NCI-H526 treated with DMSO at 0.1 percent for 48 hours (cell line): ENCODE measurements at regions not wholly inside any gene's neighbourhood (a gene's known extent, or its start where the extent isn't known, plus 50 kb on each side); places are given as distances from the start of the nearest gene placed in this dataset.

Experiments used
- DNase-seq: peaks from one replicate; lab custom pipeline; 2025; lab: John Stamatoyannopoulos, UW

GRCh38 chr9:13648068-13648467 is 368.6 kb upstream of the MPDZ start:
- no peak for DNase-seq

DNA sequence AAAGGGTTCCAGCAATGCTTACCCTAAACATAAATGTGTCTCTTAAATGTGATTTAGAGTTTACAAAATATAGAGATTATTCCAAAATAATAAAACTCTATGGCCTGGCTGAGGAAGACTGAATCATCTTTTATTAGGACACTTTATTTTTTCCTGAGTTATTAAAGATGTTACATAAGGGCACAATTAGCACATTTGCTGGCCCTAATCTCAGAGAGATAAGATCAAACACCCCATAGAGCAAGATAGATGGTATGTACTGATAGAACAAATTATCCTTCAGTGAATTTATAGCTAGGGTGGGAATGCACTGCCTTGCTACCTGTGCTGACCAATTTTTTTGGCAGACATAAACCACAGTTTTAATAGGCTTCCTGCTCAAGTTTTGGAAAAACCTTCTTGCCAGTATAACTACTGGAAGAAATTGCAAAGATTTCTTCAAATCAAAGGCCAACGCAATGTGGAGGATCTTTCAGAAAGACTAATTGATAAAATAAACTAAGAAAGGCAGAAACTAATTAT is 367.1 kb upstream of the MPDZ start:
- no peak for DNase-seq

DNA sequence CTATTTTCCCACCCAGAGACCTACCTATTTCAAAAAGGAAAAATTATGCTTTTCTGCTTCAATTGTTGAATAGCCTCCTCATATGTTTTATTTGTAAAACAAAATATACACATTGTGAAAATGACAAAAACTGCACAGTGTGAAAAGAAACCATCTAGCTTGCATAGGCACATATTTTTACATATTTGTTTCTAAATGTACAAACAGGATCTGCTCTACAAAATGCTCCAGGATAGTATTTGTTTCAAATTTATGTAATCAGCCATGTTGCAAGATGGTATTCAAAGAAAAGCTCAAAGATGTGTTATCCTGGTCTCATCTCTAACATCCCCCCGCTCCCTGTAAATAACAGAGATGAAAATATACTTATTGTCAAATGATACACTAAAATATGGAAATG is 366.1 kb upstream of the MPDZ start:
- no peak for DNase-seq

GRCh38 chr9:13644675-13645074 is 365.2 kb upstream of the MPDZ start:
- no peak for DNase-seq

DNA sequence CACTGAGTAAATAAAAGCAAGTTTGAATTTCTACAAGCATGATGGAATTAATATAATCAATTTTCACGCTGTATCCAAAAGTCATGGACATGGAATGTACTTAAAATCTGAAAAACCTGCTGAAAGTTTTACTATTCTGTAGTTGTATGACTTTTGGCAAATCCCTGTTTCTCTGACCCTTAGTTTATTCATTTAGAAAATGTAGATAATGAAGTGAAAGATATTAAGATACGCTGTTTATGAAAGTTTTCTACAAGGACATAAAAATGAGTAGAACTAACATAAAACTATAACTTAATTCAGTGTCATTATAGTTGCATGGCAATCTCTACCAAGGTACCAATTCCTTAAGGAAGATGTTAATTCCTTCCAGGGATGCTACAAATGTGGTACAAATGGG is 363.2 kb upstream of the MPDZ start:
- no peak for DNase-seq

- no peak for DNase-seq
Observed at GRCh38 chr9:13629067-13629466, 349.6 kb upstream of the MPDZ start.

- no peak for DNase-seq
Observed at GRCh38 chr9:13628526-13628925, 349.0 kb upstream of the MPDZ start.

DNA sequence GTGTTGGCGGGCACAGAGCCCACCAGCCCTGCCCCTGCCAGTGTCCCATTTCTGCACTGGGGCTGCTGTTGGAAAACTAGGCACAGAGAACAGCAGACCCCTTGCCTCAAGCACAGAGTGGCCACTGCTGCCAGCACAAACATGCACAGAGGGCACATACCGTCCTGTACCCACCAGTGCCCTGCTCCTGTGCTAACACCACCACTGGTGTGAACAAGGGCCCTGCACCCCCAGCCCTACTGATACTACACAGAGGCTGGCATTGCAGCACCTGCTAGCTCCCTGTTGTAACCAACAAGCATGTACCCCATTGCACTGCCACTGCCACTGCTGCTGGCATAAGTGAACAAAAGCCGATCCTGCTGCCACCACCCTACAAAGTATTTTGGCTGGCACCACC is 348.0 kb upstream of the MPDZ start:
- no peak for DNase-seq

DNA sequence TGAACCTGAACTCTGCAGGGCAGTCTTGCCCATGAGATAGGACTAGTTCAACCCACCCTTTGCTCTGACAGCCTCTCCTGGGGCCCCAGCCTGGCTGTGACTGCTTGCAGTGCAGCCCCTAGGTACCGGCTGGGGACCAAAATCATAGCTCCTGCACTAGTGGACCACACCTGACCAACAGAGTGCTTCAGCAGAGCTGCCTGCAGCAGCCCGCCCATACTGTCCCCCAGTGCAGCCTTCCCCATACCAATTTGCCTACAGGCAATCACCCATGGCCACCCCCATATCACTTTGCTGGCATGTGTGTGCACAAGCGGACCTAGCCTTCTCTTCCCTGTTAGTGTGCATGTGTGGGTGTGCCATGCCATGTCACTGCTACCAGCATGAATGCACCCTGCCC is 347.6 kb upstream of the MPDZ start:
- DNase-seq = no peak

- DNase-seq = no peak
Observed at GRCh38 chr9:13626601-13627000, 347.1 kb upstream of the MPDZ start.

- DNase-seq = no peak
Observed at GRCh38 chr9:13621872-13622564, 342.5 kb upstream of the MPDZ start.

DNA sequence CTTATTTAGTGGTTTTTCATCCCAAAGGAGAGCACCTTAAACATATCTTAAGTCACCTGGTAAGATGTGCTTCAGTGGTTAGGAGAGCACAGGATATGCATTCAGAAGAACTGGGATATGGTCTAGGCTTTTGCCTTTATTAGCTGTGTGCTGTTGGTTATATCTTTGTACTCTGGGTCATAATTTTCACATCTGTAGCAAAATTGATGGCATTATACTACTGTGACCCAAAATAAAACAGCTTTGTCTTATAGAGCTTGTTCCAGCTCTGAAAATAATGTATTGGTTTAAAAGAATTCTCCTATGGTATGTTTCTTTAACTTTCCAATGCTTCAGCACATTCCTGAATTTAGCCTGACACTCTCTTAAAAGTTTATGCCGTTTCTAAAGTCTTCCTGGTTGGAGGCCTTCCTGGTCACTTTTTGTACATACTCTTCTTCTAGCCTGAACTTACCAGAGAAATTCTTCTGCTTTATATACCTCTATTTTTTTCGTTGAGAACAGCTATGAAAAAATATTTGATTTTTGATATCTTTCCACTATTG is 337.1 kb upstream of the MPDZ start:
- no peak for DNase-seq

GRCh38 chr9:13615660-13616490 is 336.4 kb upstream of the MPDZ start:
- no peak for DNase-seq

DNA sequence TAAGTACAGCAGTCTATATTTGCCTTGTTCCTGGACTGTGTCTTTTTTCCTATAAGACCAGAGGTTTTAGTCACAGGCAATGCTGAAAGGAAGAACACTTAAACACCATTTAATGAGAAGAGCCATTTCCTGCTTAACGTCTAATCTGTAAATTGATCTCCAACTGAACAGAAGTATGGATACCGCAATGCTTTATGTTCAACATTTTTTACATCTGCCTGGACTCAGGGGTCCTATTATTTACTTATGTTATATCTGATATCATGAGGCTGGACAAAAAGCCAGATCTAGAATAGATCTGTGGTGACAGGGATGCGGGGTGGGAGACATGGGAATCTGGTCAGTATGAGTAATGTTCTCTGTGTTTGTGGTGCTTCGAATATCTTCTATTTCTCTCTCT is 334.6 kb upstream of the MPDZ start:
- DNase-seq = no peak

DNA sequence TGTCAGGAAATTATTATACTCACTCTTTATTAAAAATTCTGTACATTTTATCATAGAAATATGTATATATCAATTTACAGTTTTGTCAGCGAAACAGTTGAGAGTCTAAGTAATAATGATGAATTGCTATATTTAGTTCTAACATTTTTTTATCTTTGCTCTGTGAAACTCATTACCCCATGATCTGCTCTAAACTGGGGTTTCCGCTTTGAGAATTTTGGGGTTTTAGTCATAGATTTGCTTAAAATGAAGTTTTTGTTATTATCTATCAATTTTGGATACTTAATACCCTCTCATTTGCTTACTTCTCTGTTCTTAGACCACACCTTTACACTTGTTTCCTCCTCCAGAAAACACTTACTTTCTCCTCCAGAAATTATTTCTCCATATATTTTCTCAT is 333.8 kb upstream of the MPDZ start:
- no peak for DNase-seq

DNA sequence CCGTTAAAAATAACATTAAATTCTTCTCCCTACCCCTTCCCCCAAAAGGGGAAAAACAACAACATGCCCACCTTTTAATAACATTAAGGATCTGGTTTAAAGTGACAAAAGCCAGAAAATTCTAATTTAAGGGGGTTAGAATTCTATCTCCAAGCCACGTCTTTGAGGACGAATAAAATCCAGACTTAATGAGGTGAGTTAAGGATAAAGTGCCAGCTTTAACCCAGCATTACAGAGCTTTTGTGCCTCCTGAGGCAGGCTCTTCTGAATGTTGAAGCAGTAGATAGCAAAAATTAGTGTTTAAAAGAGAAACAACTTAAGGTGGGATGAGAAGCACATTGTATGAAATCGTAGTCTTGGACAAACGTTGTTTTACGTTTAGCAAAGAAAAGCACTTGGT is 329.0 kb upstream of the MPDZ start:
- no peak for DNase-seq

GRCh38 chr9:13607481-13608441 is 328.3 kb upstream of the MPDZ start:
- no peak for DNase-seq

DNA sequence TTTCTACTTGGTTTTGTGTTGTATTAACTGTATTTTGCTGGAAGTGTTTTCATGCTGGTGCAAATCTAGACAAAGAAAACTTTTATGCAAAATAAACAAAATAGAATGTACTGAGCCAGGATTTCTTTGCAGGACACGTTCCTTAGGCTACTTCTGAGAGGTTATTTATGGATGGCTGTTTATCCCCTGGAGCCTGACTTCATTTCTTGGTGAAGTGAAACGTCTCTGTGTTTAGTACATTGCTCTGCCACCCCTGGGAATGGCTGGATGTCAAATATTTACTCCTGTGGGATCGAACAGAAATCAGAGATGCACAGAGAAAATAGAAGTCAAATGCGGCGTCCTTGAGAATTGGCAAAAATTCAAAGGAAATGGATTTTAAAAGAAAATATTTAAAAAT is 327.1 kb upstream of the MPDZ start:
- no peak for DNase-seq

DNA sequence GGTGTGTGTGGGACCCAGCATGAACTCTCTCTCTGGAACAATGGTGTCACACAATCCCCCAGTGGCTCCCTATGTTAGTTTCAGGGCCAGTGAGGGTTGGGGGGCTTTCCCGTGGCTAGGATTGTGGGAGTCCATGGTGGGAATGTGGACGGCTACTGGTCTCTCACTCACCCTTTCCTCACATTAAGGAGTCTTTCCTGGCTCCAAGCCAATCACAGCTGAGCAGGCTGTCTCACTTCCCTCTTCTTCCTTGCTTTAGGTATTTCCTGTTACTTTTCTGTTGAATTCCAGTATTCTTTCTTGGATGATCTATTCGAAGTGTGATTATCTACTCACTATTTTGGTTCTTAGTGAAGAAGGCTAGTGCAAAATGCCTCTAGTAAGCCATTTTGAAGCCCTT is 324.4 kb upstream of the MPDZ start:
- DNase-seq = no peak

DNA sequence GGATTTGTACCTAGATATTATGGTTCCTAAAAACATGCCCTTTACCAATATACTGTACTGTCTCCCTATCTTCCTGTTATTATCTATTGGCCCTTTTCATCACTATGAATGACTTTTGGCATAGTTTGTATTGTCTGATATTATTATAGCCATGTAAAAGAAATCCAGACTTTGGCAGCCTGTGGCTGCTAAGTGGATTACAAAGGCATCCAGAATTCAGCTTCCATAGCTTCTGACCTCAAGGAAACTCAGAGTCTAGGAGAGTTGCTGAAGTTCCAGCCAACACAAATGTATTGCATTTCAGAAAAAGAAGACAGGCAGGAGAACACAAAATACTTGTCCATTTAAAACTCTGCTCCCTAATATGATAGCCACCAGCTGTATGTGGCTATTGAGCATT is 319.2 kb upstream of the MPDZ start:
- no peak for DNase-seq

DNA sequence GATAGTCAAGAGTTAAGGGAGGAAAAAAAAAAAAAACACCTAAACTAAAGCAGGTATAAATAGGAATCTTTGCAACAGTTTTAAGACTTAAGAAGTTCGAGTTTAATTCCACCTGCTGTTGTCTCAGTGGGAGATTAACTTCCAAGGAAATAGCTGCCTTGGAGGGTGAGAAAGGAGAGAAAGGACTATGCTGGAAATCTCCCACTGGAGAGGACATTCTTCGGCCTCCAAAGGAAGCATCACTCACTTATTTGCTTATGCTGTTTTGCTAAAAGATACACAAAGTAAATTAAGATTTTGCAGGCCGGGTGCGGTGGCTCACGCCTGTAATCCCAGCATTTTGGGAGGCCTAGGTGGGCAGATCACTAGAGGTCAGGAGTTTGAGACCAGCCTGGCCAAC is 317.9 kb upstream of the MPDZ start:
- DNase-seq = no peak

DNA sequence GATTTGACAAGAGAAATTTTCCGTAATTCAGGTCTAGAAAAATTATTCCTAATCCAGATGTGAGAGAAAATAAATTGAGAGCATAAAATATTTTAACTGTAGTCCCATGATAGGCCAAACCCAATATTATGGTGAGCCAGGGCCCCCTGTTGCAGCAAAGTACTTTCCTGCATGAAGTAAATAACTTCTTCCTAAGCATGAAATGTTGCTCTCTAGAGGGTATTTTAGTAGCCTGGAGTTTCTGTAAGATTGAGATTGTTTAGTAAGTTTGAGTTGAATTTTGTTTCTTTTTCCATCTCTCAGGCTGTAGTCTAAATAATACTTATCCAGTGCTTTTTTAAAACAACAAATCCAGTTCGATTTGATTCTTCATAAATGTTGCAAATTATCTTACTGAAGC is 317.5 kb upstream of the MPDZ start:
- DNase-seq = no peak
